ENCODE measurements at regions not wholly inside any gene's neighbourhood (a gene's known extent, or its start where the extent isn't known, plus 50 kb on each side); places are given as distances from the start of the nearest gene placed in this dataset.

DNA sequence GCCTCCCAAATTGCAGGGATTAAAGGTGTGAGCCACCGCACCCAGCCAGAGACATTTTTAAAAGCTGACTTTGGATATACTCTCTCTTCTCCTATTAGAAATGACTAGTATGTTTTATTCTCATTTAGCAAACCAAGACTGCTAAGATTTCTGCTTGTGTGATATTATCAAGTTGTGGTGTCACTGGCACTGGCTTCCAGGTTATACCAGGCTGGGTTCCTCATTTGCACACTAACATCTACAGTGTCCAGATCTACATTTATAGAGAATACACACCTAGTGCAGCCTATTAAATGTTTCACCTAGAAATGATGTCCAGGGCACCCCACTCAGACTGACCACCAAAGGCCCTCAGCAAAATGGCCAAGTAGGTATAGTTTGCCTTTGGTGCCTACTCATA is 49.9 kb upstream of the FOXN2 start (continued):
- TF ChIP-seq, protein P1, sequence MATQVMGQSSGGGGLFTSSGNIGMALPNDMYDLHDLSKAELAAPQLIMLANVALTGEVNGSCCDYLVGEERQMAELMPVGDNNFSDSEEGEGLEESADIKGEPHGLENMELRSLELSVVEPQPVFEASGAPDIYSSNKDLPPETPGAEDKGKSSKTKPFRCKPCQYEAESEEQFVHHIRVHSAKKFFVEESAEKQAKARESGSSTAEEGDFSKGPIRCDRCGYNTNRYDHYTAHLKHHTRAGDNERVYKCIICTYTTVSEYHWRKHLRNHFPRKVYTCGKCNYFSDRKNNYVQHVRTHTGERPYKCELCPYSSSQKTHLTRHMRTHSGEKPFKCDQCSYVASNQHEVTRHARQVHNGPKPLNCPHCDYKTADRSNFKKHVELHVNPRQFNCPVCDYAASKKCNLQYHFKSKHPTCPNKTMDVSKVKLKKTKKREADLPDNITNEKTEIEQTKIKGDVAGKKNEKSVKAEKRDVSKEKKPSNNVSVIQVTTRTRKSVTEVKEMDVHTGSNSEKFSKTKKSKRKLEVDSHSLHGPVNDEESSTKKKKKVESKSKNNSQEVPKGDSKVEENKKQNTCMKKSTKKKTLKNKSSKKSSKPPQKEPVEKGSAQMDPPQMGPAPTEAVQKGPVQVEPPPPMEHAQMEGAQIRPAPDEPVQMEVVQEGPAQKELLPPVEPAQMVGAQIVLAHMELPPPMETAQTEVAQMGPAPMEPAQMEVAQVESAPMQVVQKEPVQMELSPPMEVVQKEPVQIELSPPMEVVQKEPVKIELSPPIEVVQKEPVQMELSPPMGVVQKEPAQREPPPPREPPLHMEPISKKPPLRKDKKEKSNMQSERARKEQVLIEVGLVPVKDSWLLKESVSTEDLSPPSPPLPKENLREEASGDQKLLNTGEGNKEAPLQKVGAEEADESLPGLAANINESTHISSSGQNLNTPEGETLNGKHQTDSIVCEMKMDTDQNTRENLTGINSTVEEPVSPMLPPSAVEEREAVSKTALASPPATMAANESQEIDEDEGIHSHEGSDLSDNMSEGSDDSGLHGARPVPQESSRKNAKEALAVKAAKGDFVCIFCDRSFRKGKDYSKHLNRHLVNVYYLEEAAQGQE (IDR thresholded peaks at IDR 0.05; ENCODE audit: low read depth), result no peak
- TF ChIP-seq EZH2 (IDR thresholded peaks at IDR 0.05) (no peak), YY1 (IDR thresholded peaks at IDR 0.05; ENCODE audit: extremely low read depth, insufficient replicate concordance, low read depth, low read length) (no peak), TCF7L2 (IDR thresholded peaks at IDR 0.05; ENCODE audit: borderline replicate concordance, extremely low read depth, insufficient read depth, insufficient read length) (no peak), EGR1 (IDR thresholded peaks at IDR 0.05; ENCODE audit: low read depth) (no peak), POLR2AphosphoS5 (IDR thresholded peaks at IDR 0.05; ENCODE audit: low read depth, low read length) (no peak)
